DMS79 (cell line): ENCODE measurements at regions not wholly inside any gene's neighbourhood (a gene's known extent, or its start where the extent isn't known, plus 50 kb on each side); places are given as distances from the start of the nearest gene placed in this dataset.

Experiments
- DNase-seq: peaks from one replicate; lab custom pipeline; 2025; lab: John Stamatoyannopoulos, UW

- DNase-seq: no peak
Measured at GRCh38 chr6:4192173-4192572, 56.8 kb upstream of the ECI2 start.

- no peak for DNase-seq
Measured at GRCh38 chr6:4191271-4191721, 55.9 kb upstream of the ECI2 start.

DNA sequence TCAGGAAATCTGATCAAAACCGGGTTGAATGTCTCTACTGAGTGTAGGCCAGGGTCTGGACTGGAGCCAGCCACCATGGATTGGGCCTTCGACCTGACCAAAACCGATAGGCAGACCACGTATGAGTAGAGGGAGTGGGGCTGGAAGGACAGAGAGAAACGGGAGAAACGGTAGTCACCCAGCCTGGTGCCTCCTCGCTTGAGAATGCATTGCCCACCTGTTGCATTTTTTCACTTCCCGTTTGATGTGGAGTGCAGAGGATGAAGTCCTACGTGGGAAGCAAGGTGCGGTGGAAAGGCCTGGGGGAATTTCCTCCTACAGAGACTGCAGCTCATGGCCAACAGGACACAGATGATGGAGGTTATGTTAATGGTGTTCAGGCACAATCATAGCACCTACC lies 53.9 kb upstream of the ECI2 start:
- no peak for DNase-seq

DNA sequence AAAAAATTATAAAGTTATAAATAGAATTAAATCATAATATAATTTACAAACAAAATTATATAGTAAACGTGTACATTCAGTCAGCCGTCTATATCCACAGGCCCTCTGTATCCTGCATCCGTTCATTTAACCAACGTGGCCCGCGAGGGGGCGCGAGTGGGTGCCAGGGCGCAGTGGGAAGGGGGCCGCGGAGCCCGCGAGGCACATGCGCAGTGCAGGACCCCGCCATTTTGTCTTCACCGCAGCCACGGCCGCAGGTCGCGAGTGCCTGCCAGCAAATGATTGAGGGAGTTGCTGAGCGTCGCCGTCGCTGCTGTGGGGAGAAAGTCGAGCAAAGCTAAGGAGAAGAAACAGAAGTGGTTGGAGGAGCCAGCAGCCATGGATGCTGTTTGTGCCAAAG lies 53.4 kb upstream of the ECI2 start:
- DNase-seq: no peak

DNA sequence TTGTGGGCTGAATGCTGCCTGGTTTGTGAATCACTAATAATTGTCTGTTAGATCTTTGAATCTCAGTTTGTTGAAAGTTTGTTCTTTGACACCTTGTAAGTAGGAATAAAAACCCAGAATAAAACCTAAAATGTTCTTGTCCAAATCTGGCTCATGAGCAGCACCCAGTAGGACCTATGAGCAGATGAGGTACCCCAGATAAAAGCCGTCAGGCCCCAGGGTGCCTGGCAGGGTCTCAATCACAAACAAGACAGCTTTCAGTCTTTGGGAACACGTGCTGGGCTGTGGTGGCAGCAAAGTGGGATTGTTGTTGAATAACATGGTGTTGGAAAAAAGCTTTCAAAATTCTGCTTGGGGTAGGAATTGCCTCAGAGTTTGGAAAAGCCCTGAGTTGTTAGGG lies 52.1 kb upstream of the ECI2 start:
- DNase-seq: no peak

DNA sequence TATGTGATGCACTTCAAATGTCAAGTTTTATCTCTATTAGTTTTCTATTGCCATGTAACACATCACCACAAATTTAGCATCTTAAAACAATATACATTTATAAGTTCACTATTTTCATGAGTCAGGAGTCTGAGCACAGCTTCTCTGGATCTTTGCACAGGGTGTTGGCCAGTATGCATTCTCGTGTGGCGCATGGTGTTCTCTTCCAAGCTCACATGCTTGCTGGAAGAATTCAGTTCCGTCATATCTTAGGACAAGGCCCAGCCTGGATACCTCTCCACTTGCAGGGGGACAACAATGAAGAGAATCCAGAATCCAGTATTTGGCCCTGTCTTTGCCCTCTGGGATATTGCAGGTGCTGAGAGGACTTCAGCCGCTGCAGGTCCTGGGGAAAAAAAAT lies 51.0 kb upstream of the ECI2 start:
- no peak for DNase-seq

GRCh38 chr6:4185846-4186245 lies 50.5 kb upstream of the ECI2 start:
- no peak for DNase-seq

- no peak for DNase-seq
Measured at GRCh38 chr6:4185419-4185818, 50.0 kb upstream of the ECI2 start.
